ENCODE measurements at regions not wholly inside any gene's neighbourhood (a gene's known extent, or its start where the extent isn't known, plus 50 kb on each side); places are given as distances from the start of the nearest gene placed in this dataset.

GRCh38 chr2:129906861-129907235, 72.6 kb upstream of the RAB6C start:
- TF ChIP-seq CTCF (IDR thresholded peaks at IDR 0.05) (no peak), POLR2A (IDR thresholded peaks at IDR 0.05) (no peak)

Measured in thyroid gland (tissue), 4 donors.